Nephron progenitor cell (in vitro differentiated cells): ENCODE measurements at regions not wholly inside any gene's neighbourhood (a gene's known extent, or its start where the extent isn't known, plus 50 kb on each side); places are given as distances from the start of the nearest gene placed in this dataset.
"Not testable (repeated sequence)": the region's sequence is repeated elsewhere in the genome, so short reads cannot be mapped to it uniquely, and the experiment has no call there.

Experiments
- DNase-seq: peaks from one replicate; pipeline ENCODE4 v3.0.0; 2021
- H3K27ac Mint-ChIP-seq: 2 replicates; pipeline ENCODE4 v1.8.0; 2021; ENCODE audit warnings: mild to moderate bottlenecking, moderate library complexity, mixed read lengths
- H3K27me3 Mint-ChIP-seq: 2 replicates; pipeline ENCODE4 v1.8.0; 2021; ENCODE audit warnings: mild to moderate bottlenecking, low read depth, mixed read lengths; ENCODE audit not compliant: poor library complexity
- H3K36me3 Mint-ChIP-seq: 2 replicates; pipeline ENCODE4 v1.8.0; 2021; ENCODE audit warnings: low read depth, mixed read lengths
- H3K4me1 Mint-ChIP-seq: 2 replicates; pipeline ENCODE4 v1.8.0; 2021; ENCODE audit warnings: mixed read lengths
- H3K4me3 Mint-ChIP-seq: 2 replicates; pipeline ENCODE4 v1.8.0; 2021; ENCODE audit warnings: mild to moderate bottlenecking, moderate library complexity, mixed read lengths
- H3K9me3 Mint-ChIP-seq: 2 replicates; pipeline ENCODE4 v1.8.0; 2021; ENCODE audit warnings: mild to moderate bottlenecking, moderate library complexity, mixed read lengths
- CTCF ChIP-seq: fragments of 200-600 bp; sonication (generic); IDR thresholded peaks from 2 replicates; pipeline ENCODE4 v1.5.0; 2021; ENCODE audit warnings: antibody characterized with exemption

- no peak for TF ChIP-seq CTCF
- H3K4me1 Mint-ChIP-seq: peaks cover 24% of the 10 kb centered on the region
- H3K27ac Mint-ChIP-seq: no peak overlapping the region
- H3K9me3 Mint-ChIP-seq: peaks cover 25% of the 10 kb centered on the region
- H3K36me3 Mint-ChIP-seq: no peaks in the 10 kb centered on the region
- no peak for DNase-seq
- H3K4me3 Mint-ChIP-seq: peak overlapping the region; percentile 73
- H3K27me3 Mint-ChIP-seq: peaks cover 55% of the 10 kb centered on the region
These were observed 164.3 kb upstream of the PABPC3 start for GRCh38 chr13:24931450-24932251.

GRCh38 chr13:24933106-24934023, 162.6 kb upstream of the PABPC3 start:
- not testable (repeated sequence) for H3K27ac Mint-ChIP-seq, DNase-seq, H3K4me3 Mint-ChIP-seq
- Mint-ChIP-seq H3K4me1 (peaks cover 24% of the 10 kb centered on the region), H3K36me3 (peaks cover 11% of the 10 kb centered on the region), H3K27me3 (peaks cover 55% of the 10 kb centered on the region), H3K9me3 (peaks cover 26% of the 10 kb centered on the region)

GRCh38 chr13:24934024-24934385, 161.9 kb upstream of the PABPC3 start:
- H3K9me3 Mint-ChIP-seq: peaks cover 30% of the 10 kb centered on the region
- H3K4me1 Mint-ChIP-seq: peaks cover 24% of the 10 kb centered on the region
- DNase-seq, H3K27ac Mint-ChIP-seq, H3K4me3 Mint-ChIP-seq: not testable (repeated sequence)
- H3K27me3 Mint-ChIP-seq: peaks cover 54% of the 10 kb centered on the region
- H3K36me3 Mint-ChIP-seq: peaks cover 17% of the 10 kb centered on the region

- no peak for TF ChIP-seq CTCF
- H3K9me3 Mint-ChIP-seq: peaks cover 21% of the 10 kb centered on the region
These were observed 157.0 kb upstream of the PABPC3 start for GRCh38 chr13:24938966-24939365.

GRCh38 chr13:24941023-24941713, 154.8 kb upstream of the PABPC3 start:
- peaks cover 27% of the 10 kb centered on the region for H3K9me3 Mint-ChIP-seq
- not testable (repeated sequence) for H3K27me3 Mint-ChIP-seq, H3K27ac Mint-ChIP-seq, DNase-seq, H3K4me3 Mint-ChIP-seq
- peaks cover 18% of the 10 kb centered on the region for H3K4me1 Mint-ChIP-seq
- peaks cover 46% of the 10 kb centered on the region for H3K36me3 Mint-ChIP-seq

More at GRCh38 chr13:24938966-24939365, 157.0 kb upstream of the PABPC3 start:
- H3K27ac Mint-ChIP-seq: no peak overlapping the region
- no peak for DNase-seq
- H3K4me3 Mint-ChIP-seq: no peak overlapping the region
- peaks cover 7% of the 10 kb centered on the region for H3K27me3 Mint-ChIP-seq
- peaks cover 17% of the 10 kb centered on the region for H3K4me1 Mint-ChIP-seq
- peaks cover 34% of the 10 kb centered on the region for H3K36me3 Mint-ChIP-seq

GRCh38 chr13:24943136-24943535, 152.8 kb upstream of the PABPC3 start:
- no peaks in the 10 kb centered on the region for H3K27me3 Mint-ChIP-seq
- no peak overlapping the region for H3K27ac Mint-ChIP-seq
- peaks cover 40% of the 10 kb centered on the region for H3K36me3 Mint-ChIP-seq
- peaks cover 18% of the 10 kb centered on the region for H3K9me3 Mint-ChIP-seq
- peaks cover 18% of the 10 kb centered on the region for H3K4me1 Mint-ChIP-seq
- TF ChIP-seq CTCF: no peak
- H3K4me3 Mint-ChIP-seq: no peak overlapping the region
- no peak for DNase-seq

GRCh38 chr13:24944073-24944472, 151.9 kb upstream of the PABPC3 start:
- H3K4me1 Mint-ChIP-seq: peaks cover 18% of the 10 kb centered on the region
- H3K27me3 Mint-ChIP-seq, DNase-seq, H3K4me3 Mint-ChIP-seq: not testable (repeated sequence)
- H3K9me3 Mint-ChIP-seq: peaks cover 11% of the 10 kb centered on the region
- H3K27ac Mint-ChIP-seq: peak overlapping the region; percentile 24
- H3K36me3 Mint-ChIP-seq: peaks cover 30% of the 10 kb centered on the region

GRCh38 chr13:24948977-24949376, 147.0 kb upstream of the PABPC3 start:
- H3K27ac Mint-ChIP-seq, DNase-seq, H3K4me3 Mint-ChIP-seq, H3K27me3 Mint-ChIP-seq, H3K4me1 Mint-ChIP-seq, H3K9me3 Mint-ChIP-seq: not testable (repeated sequence)
- H3K36me3 Mint-ChIP-seq: peaks cover 14% of the 10 kb centered on the region

- H3K27me3 Mint-ChIP-seq, DNase-seq, H3K4me3 Mint-ChIP-seq, H3K4me1 Mint-ChIP-seq, H3K9me3 Mint-ChIP-seq, H3K36me3 Mint-ChIP-seq, H3K27ac Mint-ChIP-seq: not testable (repeated sequence)
These were observed 145.3 kb upstream of the PABPC3 start for GRCh38 chr13:24950611-24951010.

- H3K4me1 Mint-ChIP-seq, DNase-seq, H3K36me3 Mint-ChIP-seq, H3K27ac Mint-ChIP-seq: not testable (repeated sequence)
- Mint-ChIP-seq H3K9me3 (peaks cover 28% of the 10 kb centered on the region), H3K27me3 (peaks cover 16% of the 10 kb centered on the region), H3K4me3 (peak overlapping the region; percentile 88)
These were observed 128.0 kb upstream of the PABPC3 start for GRCh38 chr13:24967970-24968369.
